Testis (tissue), 2 donors: ENCODE measurements at regions not wholly inside any gene's neighbourhood (a gene's known extent, or its start where the extent isn't known, plus 50 kb on each side); places are given as distances from the start of the nearest gene placed in this dataset.

ENCODE experiments used
- POLR2A ChIP-seq: fragments of 450-650 bp; IDR thresholded peaks from one replicate; pipeline ENCODE4 v1.6.1; 2017; ENCODE audit warnings: antibody characterized with exemption, mild to moderate bottlenecking, moderate library complexity
- TF ChIP-seq, protein P1 (sequence below), 3 experiments: fragments of 450-650 bp in 2 of 3; fragments of 200-600 bp in 1 of 3; sonication (generic) in 1 of 3; IDR thresholded peaks; one replicate each; pipeline ENCODE4 v1.5.1; 2016 to 2019; ENCODE audit warnings: antibody characterized with exemption in 3 of 3, mild to moderate bottlenecking in 2 of 3, moderate library complexity in 1 of 3

- TF ChIP-seq, protein P1, sequence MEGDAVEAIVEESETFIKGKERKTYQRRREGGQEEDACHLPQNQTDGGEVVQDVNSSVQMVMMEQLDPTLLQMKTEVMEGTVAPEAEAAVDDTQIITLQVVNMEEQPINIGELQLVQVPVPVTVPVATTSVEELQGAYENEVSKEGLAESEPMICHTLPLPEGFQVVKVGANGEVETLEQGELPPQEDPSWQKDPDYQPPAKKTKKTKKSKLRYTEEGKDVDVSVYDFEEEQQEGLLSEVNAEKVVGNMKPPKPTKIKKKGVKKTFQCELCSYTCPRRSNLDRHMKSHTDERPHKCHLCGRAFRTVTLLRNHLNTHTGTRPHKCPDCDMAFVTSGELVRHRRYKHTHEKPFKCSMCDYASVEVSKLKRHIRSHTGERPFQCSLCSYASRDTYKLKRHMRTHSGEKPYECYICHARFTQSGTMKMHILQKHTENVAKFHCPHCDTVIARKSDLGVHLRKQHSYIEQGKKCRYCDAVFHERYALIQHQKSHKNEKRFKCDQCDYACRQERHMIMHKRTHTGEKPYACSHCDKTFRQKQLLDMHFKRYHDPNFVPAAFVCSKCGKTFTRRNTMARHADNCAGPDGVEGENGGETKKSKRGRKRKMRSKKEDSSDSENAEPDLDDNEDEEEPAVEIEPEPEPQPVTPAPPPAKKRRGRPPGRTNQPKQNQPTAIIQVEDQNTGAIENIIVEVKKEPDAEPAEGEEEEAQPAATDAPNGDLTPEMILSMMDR (IDR thresholded peaks at IDR 0.05): no peak
- no peak for TF ChIP-seq POLR2A
Measured at GRCh38 chr2:204468746-204469429, 76.4 kb upstream of the PARD3B start.
